ENCODE measurements at regions not wholly inside any gene's neighbourhood (a gene's known extent, or its start where the extent isn't known, plus 50 kb on each side); places are given as distances from the start of the nearest gene placed in this dataset.

DNA sequence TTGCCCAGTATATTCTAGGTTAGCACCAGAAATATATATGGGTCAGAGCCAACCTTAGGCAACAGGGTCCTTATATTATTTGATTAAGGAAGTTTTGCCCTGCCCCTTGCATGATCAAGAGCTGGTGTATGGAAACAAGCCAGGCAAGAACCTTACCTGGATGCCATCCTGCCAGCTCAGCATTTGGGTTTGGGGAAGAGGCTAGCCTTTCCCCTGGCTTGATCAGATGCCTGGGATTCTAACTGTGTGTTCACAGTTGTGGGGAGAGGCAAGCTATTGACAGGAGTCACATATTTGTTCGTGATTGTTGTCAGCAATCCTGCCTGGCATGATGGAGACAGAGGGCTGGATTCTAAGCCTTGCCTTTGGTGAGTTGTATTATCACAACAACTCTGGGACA, 260.0 kb upstream of the DACH1 start:
- TF ChIP-seq, protein P1, sequence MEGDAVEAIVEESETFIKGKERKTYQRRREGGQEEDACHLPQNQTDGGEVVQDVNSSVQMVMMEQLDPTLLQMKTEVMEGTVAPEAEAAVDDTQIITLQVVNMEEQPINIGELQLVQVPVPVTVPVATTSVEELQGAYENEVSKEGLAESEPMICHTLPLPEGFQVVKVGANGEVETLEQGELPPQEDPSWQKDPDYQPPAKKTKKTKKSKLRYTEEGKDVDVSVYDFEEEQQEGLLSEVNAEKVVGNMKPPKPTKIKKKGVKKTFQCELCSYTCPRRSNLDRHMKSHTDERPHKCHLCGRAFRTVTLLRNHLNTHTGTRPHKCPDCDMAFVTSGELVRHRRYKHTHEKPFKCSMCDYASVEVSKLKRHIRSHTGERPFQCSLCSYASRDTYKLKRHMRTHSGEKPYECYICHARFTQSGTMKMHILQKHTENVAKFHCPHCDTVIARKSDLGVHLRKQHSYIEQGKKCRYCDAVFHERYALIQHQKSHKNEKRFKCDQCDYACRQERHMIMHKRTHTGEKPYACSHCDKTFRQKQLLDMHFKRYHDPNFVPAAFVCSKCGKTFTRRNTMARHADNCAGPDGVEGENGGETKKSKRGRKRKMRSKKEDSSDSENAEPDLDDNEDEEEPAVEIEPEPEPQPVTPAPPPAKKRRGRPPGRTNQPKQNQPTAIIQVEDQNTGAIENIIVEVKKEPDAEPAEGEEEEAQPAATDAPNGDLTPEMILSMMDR (IDR thresholded peaks at IDR 0.05; ENCODE audit: control extremely low read depth, extremely low read depth): no peak
- no peak for DNase-seq

DNA sequence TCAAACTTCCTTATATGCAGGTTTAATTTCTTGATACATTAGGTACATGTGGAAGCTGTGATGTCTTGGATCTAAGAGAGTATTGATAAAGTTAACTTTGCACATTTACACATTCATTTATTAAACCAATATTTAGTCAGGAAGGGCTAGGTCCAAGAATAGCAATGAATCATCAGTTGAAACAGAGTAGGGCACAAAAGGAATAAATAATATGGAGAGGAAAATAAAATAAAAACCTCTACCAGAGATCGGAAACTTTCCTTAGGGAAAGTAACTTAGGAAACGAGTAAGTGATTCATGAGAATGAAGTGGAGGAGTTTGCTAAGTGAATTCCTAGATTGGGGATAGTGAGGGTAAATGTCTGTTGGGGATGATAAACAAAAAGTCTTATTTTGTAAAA, 259.4 kb upstream of the DACH1 start:
- Histone ChIP-seq H3K9me3 (ENCODE audit: control insufficient read depth in 4 of 4, insufficient read depth in 3 of 4, low read length in 3 of 4) (no peaks in the 10 kb centered on the region), H3K9ac (ENCODE audit: insufficient read depth in 1 of 2, low read length in 2 of 2) (no peak overlapping the region), H3K27me3 (ENCODE audit: control insufficient read depth in 3 of 3, insufficient read depth in 3 of 3, low read length in 2 of 3) (no peaks in the 10 kb centered on the region), H3K4me1 (ENCODE audit: control insufficient read depth in 5 of 5, insufficient read depth in 5 of 5, low read length in 5 of 5) (peaks cover 0 to 3% (median 0%) of the 10 kb centered on the region in 5 donors), H3K4me3 (no peak overlapping the region), H3K27ac (ENCODE audit: low read depth in 1 of 2, low read length in 1 of 2) (no peak overlapping the region), H3K36me3 (ENCODE audit: control insufficient read depth in 4 of 4, insufficient read depth in 4 of 4, low read length in 4 of 4) (no peaks in the 10 kb centered on the region)
- DNase-seq (no peak), ATAC-seq (ENCODE audit: insufficient read depth, low FRiP score) (no peak)
- 74 to 92% methylated on average over 2 of the region's 2 CpGs for WGBS, 2 donors
- TF ChIP-seq, protein P1 (IDR thresholded peaks at IDR 0.05; ENCODE audit: control extremely low read depth, extremely low read depth): no peak

More for the DNA sequence above, 260.0 kb upstream of the DACH1 start:
- Histone ChIP-seq H3K4me3 (no peak overlapping the region), H3K9me3 (ENCODE audit: control insufficient read depth in 4 of 4, insufficient read depth in 3 of 4, low read length in 3 of 4) (no peaks in the 10 kb centered on the region), H3K9ac (ENCODE audit: insufficient read depth in 1 of 2, low read length in 2 of 2) (no peak overlapping the region), H3K36me3 (ENCODE audit: control insufficient read depth in 4 of 4, insufficient read depth in 4 of 4, low read length in 4 of 4) (no peaks in the 10 kb centered on the region), H3K27ac (ENCODE audit: low read depth in 1 of 2, low read length in 1 of 2) (no peak overlapping the region), H3K4me1 (ENCODE audit: control insufficient read depth in 5 of 5, insufficient read depth in 5 of 5, low read length in 5 of 5) (peaks cover 0 to 3% (median 0%) of the 10 kb centered on the region in 5 donors), H3K27me3 (ENCODE audit: control insufficient read depth in 3 of 3, insufficient read depth in 3 of 3, low read length in 2 of 3) (no peaks in the 10 kb centered on the region)
- no peak for ATAC-seq (ENCODE audit: insufficient read depth, low FRiP score)
- WGBS, 2 donors: 54 to 72% methylated on average over 1 of the region's 1 CpG

DNA sequence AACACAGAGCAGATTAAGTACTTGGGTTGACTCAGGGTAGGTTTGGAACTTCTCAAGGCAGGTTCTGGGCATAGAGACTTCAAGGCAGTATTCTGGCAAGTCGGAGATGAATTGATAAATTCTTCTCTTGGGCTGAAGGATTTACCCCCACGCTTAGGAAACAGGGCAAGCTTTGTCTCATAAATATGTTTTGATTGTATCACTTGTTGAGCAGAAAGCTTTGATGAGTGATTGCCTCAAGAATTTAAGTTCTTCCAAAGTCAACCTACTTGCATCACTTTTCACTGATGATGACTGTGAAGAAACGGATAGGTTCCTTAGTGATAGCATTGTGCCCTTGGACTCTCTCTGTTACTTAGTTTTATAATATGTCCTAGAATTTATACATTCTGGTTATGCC, 258.6 kb upstream of the DACH1 start:
- Histone ChIP-seq H3K27ac (ENCODE audit: low read depth in 1 of 2, low read length in 1 of 2) (no peak overlapping the region), H3K27me3 (ENCODE audit: control insufficient read depth in 3 of 3, insufficient read depth in 3 of 3, low read length in 2 of 3) (no peaks in the 10 kb centered on the region), H3K4me1 (ENCODE audit: control insufficient read depth in 5 of 5, insufficient read depth in 5 of 5, low read length in 5 of 5) (peaks cover 0 to 3% (median 0%) of the 10 kb centered on the region in 5 donors), H3K9me3 (ENCODE audit: control insufficient read depth in 4 of 4, insufficient read depth in 3 of 4, low read length in 3 of 4) (no peaks in the 10 kb centered on the region), H3K36me3 (ENCODE audit: control insufficient read depth in 4 of 4, insufficient read depth in 4 of 4, low read length in 4 of 4) (no peaks in the 10 kb centered on the region), H3K9ac (ENCODE audit: insufficient read depth in 1 of 2, low read length in 2 of 2) (no peak overlapping the region), H3K4me3 (no peak overlapping the region)
- DNase-seq (no peak), ATAC-seq (ENCODE audit: insufficient read depth, low FRiP score) (no peak)
- TF ChIP-seq, protein P1 (IDR thresholded peaks at IDR 0.05; ENCODE audit: control extremely low read depth, extremely low read depth): no peak
- 89 to 93% methylated on average over 3 of the region's 3 CpGs for WGBS, 2 donors

DNA sequence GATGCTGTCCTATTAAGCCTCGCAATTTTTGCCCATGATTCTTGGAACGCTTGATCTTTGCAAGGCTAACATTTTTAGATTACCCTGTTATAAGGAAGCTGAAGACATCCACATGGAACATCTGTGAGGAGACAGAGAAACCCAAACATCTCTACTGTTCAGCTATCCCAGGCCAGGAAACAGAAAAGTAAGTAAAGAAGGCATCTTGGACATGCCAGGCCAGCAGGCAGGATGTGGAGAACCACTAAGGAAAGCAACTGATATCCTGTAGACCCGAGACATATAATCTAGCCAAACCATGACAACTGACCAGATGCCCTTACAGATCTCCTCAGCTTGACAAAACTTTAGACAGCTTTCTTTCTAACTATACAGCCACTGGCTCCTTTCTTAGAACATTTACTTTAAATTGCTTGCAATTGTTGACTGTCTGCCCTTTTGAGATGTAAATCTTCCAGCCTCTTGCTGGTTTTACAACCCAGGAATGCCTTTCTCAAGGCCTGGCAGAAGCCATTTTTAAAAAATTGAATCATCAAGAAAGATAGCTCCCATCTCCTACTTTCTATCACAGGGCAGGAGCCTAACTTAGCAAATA, 255.8 kb upstream of the DACH1 start:
- WGBS, 2 donors: 77 to 80% methylated on average over 3 of the region's 3 CpGs

More for the DNA sequence above, 255.8 kb upstream of the DACH1 start:
- Histone ChIP-seq H3K4me3 (no peak overlapping the region), H3K27me3 (ENCODE audit: control insufficient read depth in 3 of 3, insufficient read depth in 3 of 3, low read length in 2 of 3) (no peaks in the 10 kb centered on the region), H3K36me3 (ENCODE audit: control insufficient read depth in 4 of 4, insufficient read depth in 4 of 4, low read length in 4 of 4) (no peaks in the 10 kb centered on the region), H3K9me3 (ENCODE audit: control insufficient read depth in 4 of 4, insufficient read depth in 3 of 4, low read length in 3 of 4) (no peaks in the 10 kb centered on the region), H3K27ac (ENCODE audit: low read depth in 1 of 2, low read length in 1 of 2) (no peak overlapping the region), H3K9ac (ENCODE audit: insufficient read depth in 1 of 2, low read length in 2 of 2) (no peak overlapping the region), H3K4me1 (ENCODE audit: control insufficient read depth in 5 of 5, insufficient read depth in 5 of 5, low read length in 5 of 5) (peaks cover 0 to 3% (median 0%) of the 10 kb centered on the region in 5 donors)
- DNase-seq (no peak), ATAC-seq (ENCODE audit: insufficient read depth, low FRiP score) (no peak)
- TF ChIP-seq, protein P1 (IDR thresholded peaks at IDR 0.05; ENCODE audit: control extremely low read depth, extremely low read depth): no peak
